HG03439 (cell line): ENCODE measurements at regions not wholly inside any gene's neighbourhood (a gene's known extent, or its start where the extent isn't known, plus 50 kb on each side); places are given as distances from the start of the nearest gene placed in this dataset.
A peak's percentile ranks its signal among the peaks of the same experiment; 100 is the strongest.

ENCODE experiments used
- ATAC-seq: cut with Tn5 transposase; IDR thresholded peaks from one replicate; pipeline ENCODE4 v1.9.1; 2021; ENCODE audit warnings: mild to moderate bottlenecking, moderate library complexity; ENCODE audit not compliant: unreplicated experiment

DNA sequence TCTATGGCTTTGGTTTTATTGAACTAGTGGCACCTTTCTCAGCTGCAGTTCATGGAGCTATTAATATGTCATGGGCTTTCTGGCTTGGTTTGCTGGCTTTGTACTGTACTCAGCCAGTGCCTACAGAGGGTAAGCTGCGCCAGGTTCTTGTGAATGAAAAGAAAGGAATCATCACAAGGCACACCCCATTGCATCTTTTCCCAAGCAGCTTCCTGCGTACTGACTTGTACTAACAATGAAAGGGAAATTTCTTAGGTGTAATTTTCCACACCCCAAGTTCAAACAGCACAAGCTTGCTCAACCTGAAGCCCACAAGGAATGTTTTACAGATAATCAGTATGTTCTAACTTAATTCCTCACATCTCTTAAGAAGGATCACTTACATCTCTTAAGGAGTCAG is 78.0 kb upstream of the TNFSF18 start:
- ATAC-seq = no peak

GRCh38 chr1:173127369-173128307 is 76.9 kb upstream of the TNFSF18 start:
- no peak for ATAC-seq

DNA sequence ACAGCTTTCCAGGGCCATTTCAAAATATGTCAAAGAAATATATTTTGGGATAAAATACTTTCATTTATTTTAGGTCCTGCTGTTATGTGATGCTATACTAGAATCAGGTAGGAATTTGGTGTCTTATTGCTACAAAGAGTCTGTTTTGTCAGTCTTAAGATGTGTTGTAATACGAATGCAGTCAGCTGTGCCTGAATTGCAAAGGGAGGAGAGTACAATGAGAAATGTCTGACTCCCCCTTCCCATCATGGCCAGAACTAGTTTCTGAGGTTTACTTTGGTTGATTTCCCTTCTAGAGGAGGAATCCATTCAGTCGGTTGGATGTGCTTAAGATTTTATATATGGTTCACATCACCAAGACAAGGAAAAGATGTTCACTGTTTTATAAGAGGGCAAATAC is 75.7 kb upstream of the TNFSF18 start:
- ATAC-seq = no peak

DNA sequence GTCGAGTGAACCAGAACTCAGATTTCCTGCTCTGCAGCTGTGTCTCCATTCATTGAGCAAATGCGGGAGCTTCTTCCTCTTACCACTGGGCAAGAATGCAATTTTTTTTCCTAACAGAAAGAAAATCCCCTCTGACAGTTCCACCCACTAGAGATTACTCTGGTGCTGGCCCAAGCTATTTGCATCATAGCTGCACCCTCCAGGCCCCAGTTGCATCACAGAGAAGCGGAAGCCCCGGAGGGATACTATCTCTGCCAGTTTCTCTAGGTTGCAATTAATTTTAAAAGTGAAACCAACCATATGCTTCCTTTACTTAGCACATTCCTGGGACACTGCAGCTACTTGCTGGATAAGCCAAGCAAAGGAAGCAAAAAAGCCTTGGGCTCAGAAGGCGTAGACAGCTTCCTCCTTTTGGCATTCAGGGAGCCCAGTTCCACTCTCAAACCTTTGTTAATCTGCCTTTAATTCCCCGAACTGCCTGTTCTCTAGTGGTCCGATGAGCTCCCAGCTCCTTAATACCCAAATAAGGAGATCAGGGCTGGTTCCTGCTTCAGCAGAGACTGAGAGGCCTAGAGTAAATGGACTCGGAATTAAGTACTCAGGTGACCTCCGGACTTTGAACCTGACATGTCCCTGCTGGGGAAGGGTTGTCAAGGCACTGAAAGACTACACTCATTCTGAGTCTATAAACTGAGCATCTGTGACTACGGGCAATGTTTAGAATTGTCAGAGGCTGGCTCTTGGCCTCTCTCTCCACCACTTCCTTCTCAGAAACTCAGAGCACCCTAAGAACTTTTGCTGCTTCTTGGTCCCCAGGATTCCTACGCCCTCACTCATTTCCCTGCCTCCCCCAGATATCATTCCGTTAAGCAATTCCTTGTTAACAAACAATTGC is 72.5 kb upstream of the TNFSF18 start:
- no peak for ATAC-seq

DNA sequence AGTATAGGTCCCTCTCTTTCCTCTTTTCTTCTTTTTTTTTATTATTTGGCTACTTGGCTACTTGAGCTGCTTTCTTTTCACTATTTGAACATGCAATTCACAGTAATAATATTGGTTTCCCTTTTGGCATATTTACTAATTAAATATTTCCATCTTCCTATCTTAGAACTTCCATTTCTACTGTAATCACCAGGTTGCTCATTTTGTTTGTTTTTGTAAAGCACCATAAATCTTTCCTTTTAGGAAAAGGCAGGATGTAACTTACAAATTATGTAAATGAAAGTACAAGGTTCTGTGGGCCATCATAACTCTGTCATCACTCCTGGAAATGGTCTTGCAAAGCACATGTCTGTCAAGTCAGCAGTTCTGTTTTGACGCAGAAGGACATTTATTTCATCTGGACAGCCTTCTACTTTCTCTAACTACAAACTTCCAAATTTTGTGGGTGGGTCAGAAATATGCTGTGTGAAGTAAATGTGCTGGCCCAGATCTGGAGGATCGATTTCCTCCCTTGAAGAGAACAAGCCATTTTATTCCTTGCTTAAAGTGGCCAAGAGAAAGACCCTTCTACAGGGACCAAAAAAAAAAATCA is 71.7 kb upstream of the TNFSF18 start:
- ATAC-seq = no peak

- ATAC-seq = no peak
Measured at GRCh38 chr1:173118404-173118803, 67.7 kb upstream of the TNFSF18 start.

- ATAC-seq = no peak
Measured at GRCh38 chr1:173117761-173118160, 67.0 kb upstream of the TNFSF18 start.

DNA sequence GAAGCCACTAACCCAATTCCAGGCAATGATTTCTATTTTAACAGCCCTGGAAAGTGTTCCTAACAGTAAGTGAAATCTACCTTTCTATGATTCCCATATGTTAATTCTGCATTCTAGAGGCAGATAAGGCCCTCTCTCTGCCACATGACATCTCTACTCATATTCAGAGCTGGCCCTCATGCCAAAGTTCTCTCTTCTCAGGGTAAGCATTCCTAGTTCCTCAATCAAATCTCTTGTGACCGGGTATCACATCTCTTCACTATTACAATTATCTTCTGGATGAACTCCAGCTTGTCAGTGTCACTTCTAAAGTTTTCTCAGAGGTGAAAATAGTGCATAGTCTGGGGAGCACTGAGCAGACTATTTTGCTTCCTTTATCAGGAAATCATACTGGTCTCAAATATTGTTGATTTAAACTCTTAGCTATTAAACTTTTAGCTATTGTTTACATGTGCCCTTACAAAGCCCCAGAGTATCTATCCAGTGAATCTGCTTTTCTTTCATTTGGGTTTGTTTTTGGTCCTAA is 66.4 kb upstream of the TNFSF18 start:
- ATAC-seq = no peak

DNA sequence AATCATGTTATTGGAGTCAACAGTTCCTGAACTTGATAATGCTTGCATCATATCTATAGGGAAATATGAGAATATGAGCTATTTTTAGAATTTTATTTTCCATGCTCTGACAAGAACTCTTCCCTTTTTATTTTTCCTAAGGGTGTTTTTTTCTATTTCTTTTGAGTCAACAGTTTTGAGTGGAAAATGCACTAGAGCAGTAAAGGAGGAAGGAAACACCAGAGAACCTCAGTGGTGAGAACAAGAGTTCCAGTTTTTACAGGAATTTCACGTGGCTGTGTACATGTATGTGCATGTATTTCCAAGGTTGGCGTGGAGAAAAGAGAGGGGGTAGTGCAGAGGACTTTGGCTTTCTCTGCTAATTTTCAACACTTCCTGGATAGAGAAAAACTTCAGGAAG is 63.6 kb upstream of the TNFSF18 start:
- no peak for ATAC-seq

- no peak for ATAC-seq
Measured at GRCh38 chr1:173113015-173113741, 62.4 kb upstream of the TNFSF18 start.

DNA sequence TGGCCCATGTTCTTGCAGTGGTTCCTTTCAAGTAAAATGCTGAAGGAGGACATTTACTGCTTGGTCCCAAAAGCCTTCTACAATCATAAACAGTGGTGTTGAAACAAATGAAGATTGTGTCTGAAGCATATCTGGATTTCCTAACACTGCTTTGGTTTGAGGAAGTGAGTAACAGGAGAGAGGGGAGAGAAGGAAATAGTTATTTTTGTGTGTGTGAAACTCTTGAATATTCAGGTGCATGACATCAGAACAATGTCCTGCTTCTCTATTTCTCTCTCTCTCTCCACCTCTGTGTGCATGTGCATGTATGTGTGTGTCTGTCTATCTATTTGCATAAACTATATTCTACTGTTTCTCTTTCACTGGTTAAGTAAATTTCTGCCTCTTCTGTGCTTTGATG is 61.4 kb upstream of the TNFSF18 start:
- ATAC-seq = peak; percentile 87

DNA sequence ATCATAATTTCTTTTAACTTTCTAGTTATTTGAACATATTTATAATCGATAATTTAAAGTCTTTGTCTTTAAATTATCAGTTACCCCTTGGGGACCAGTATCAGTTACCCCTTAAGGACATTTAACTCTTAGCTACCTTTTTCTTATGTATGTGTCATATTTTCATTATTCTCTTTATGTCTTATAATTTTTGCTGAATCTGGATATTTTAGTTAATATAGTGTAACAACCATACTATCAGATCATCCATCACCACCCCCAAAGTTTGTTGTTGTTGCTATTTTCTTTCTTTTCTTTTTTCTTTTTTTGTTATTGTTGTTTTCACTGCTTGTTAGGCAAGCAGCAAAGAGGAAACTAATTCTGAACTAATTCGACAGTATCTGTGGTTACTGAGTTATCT is 57.0 kb upstream of the TNFSF18 start:
- ATAC-seq = no peak

DNA sequence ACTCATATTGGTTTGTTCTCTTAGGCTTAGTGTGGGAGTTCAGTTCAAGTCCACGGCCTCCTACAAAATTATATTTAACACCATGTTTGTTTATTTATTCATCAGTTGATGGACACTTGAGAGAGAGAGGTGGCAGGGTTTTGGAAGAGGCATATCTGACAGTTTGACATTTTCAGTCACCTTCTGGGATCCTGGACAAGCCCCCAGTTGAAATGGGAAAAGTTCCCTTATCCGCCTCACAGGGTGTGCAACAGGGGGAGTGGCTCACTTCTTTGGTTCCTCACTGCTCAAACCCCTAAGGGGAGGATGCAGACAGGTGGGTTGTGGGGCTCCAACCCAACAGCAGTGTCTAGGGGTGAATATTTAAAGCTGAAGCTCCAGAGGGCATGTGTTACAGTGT is 52.3 kb upstream of the TNFSF18 start:
- no peak for ATAC-seq

GRCh38 chr1:173101589-173101988 is 50.8 kb upstream of the TNFSF18 start:
- no peak for ATAC-seq

- ATAC-seq = no peak
Measured at GRCh38 chr1:173100476-173101107, 49.9 kb upstream of the TNFSF18 start.
